Brain microvascular endothelial cell (primary cell): ENCODE measurements at regions not wholly inside any gene's neighbourhood (a gene's known extent, or its start where the extent isn't known, plus 50 kb on each side); places are given as distances from the start of the nearest gene placed in this dataset.
"Not testable (repeated sequence)": the region's sequence is repeated elsewhere in the genome, so short reads cannot be mapped to it uniquely, and the experiment has no call there.

Experiments
- DNase-seq: peaks from one replicate; pipeline ENCODE4 v3.0.0-alpha.2; 2020
- H3K27ac ChIP-seq: fragments of 250-450 bp; sonication (Bioruptor Pico); 2 replicates; pipeline ENCODE4 v1.5.1; 2020; ENCODE audit warnings: mild to moderate bottlenecking, moderate library complexity
- H3K27me3 ChIP-seq: fragments of 250-450 bp; sonication (Bioruptor Pico); replicated peaks from 2 replicates; pipeline ENCODE4 v1.5.1; 2020; ENCODE audit warnings: mild to moderate bottlenecking
- H3K36me3 ChIP-seq: fragments of 250-450 bp; sonication (Bioruptor Pico); replicated peaks from 2 replicates; pipeline ENCODE4 v1.5.1; 2020; ENCODE audit warnings: mild to moderate bottlenecking
- H3K4me3 ChIP-seq: 2 replicates; pipeline ENCODE4 v1.5.1; 2011; ENCODE audit warnings: low read depth, mild to moderate bottlenecking, control low read depth, low read length, moderate library complexity
- in situ Hi-C: cut with HindIII; loops from 2 replicates; pipeline ENCODE4 v1.10.0; 2017; ENCODE audit warnings: low sequenced_read_pairs, low pct_ligation_motif_present
- TF ChIP-seq, protein P1 (sequence below): IDR thresholded peaks from 2 replicates; pipeline ENCODE4 v1.5.1; 2011; ENCODE audit warnings: low read depth, mild to moderate bottlenecking, moderate library complexity, low read length, control low read depth, inconsistent platforms; ENCODE audit errors: missing control alignments

DNA sequence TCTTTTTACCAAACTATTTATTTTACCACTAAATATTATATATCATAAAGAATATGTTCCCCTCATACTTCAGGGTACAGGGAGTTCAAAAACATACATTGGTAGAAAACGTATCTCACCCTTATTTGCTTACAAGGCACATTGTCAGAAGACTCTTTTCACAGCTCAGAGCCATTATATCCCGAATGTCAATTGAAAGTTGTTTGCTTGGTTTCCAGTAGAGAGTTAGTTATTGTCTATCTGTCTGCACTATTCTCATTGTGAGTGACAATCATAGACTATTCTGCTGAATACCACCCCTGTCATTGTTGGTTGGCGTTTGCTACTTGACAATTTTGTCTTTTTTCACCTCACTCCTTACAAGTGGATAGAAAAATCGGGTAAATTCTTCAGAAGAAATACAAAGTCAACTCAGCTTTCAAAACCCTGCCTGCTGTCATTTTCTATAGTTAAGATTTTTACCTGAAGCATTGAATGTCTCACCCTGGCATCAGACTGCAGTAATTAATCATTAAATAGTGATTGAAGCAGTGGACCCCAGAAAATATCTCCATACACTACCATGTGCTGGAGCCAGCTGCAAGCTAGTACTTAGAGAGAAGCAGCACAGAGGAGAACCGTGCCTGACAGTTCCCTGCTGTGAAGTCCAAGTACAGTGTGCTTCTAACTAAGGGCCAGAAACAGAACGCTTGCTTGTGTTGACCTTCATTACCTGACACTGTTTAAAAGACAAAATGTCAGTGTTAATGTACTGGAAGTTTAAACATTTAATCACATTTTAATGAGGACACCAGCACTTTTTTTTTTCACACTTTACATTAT lies 510.6 kb downstream of the RERGL start:
- no peaks in the 10 kb centered on the region for H3K27me3 ChIP-seq
- no peaks in the 10 kb centered on the region for H3K36me3 ChIP-seq
- TF ChIP-seq, protein P1, sequence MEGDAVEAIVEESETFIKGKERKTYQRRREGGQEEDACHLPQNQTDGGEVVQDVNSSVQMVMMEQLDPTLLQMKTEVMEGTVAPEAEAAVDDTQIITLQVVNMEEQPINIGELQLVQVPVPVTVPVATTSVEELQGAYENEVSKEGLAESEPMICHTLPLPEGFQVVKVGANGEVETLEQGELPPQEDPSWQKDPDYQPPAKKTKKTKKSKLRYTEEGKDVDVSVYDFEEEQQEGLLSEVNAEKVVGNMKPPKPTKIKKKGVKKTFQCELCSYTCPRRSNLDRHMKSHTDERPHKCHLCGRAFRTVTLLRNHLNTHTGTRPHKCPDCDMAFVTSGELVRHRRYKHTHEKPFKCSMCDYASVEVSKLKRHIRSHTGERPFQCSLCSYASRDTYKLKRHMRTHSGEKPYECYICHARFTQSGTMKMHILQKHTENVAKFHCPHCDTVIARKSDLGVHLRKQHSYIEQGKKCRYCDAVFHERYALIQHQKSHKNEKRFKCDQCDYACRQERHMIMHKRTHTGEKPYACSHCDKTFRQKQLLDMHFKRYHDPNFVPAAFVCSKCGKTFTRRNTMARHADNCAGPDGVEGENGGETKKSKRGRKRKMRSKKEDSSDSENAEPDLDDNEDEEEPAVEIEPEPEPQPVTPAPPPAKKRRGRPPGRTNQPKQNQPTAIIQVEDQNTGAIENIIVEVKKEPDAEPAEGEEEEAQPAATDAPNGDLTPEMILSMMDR: no peak
- no peak for DNase-seq
- in situ Hi-C loops: no loop called here
- H3K4me3 ChIP-seq: no peak overlapping the region
- no peak overlapping the region for H3K27ac ChIP-seq

DNA sequence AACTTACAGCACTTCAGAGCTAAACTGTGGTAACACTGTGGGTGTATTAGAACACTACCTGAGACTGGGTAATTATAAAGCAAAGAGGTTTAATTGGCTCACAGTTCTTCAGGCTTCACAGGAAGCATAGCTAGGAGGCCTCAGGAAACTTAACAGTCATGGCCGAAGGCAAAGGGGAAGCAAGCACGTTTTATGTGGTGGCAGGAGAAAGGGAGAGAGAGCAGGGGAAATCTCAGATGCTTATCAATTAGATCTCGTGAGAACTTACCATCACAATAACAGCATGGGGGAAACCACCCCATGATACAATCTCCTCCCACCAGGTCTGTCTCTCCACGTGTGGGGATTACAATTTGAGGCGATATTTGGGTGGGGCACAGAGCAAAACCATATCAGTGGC lies 512.6 kb downstream of the RERGL start:
- no peaks in the 10 kb centered on the region for H3K36me3 ChIP-seq
- TF ChIP-seq, protein P1: no peak
- no peak for DNase-seq
- no peak overlapping the region for H3K27ac ChIP-seq
- H3K27me3 ChIP-seq: no peaks in the 10 kb centered on the region
- no peak overlapping the region for H3K4me3 ChIP-seq
- in situ Hi-C loops: no loop called here

DNA sequence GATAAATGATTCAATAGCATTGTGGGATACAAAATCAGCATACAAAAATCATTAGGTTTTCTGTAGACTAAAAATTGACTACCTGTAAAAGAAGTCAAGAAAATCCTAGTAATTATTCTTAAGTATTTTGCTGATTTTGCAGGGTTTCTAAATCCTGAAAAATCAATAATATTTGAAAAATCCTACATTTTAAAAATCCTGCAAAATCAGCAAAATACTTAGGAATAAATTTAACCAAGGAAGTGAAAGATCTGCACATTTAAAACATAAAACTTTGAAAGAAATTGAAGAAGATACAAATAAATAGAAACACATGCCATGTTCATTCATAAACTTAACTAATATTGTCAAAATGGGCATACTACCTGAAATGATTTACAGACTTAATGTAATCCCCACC lies 517.7 kb downstream of the RERGL start:
- H3K4me3 ChIP-seq: no peak overlapping the region
- TF ChIP-seq, protein P1: no peak
- in situ Hi-C loops: no loop called here
- no peaks in the 10 kb centered on the region for H3K36me3 ChIP-seq
- DNase-seq: no peak
- no peak overlapping the region for H3K27ac ChIP-seq
- H3K27me3 ChIP-seq: no peaks in the 10 kb centered on the region

DNA sequence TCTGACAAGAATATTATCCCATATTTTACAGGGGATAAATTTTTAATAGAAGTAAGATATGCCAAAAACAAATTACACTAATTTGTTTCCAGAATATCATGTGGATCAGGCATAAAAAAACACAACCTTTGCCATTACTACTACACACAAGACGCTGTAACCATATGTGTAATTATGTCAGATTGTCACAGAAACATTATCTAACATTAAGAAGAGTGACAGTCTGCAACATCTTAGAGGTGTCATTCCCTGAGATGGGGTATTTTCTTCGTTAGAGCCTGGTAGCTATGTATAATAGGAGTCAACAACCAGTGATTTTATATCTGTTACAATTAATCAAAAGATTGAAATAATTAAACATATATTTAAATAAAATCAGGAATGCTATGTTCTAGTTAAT lies 518.9 kb downstream of the RERGL start:
- no peak for DNase-seq
- H3K27ac ChIP-seq: no peak overlapping the region
- H3K4me3 ChIP-seq: no peak overlapping the region
- H3K36me3 ChIP-seq: no peaks in the 10 kb centered on the region
- in situ Hi-C loops: no loop called here
- TF ChIP-seq, protein P1: no peak
- no peaks in the 10 kb centered on the region for H3K27me3 ChIP-seq

DNA sequence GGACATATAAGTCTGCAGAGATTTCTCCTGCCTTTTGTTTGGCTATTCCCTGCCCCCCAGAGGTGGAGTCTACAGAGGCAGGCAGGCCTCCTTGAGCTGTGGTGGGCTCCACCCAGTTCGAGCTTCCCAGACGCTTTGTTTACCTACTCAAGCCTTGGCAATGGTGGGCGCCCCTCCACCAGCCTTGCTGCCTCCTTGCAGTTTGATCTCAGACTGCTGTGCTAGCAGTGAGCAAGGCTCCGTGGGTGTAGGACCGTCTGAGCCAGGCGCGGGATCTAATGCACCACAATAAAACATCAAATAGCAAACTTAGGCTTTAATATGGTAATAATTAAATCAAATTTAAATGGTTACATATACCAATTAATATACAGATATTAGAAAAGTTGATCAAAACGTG lies 525.4 kb downstream of the RERGL start:
- DNase-seq, H3K4me3 ChIP-seq, H3K27ac ChIP-seq, in situ Hi-C loops, H3K36me3 ChIP-seq, H3K27me3 ChIP-seq: not testable (repeated sequence)

DNA sequence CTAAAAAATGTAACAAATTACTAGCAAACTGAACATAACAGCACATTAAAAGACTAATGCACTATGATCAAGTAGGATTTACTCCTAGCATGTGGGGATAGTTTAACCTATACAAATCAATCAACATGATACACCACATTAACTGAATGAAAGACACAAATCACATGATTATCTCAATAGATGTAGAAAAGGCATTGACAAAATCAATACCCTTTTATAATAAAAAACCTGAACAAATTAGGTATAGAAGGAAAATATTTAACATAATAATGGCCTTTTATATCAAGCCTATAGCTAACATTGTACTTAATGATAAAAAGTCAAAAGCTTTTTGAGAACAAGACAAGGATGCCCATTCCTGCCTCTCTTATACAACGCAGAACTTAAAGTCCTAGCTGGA lies 540.0 kb downstream of the RERGL start:
- Histone ChIP-seq H3K4me3 (no peak overlapping the region), H3K27me3 (no peaks in the 10 kb centered on the region), H3K27ac (no peak overlapping the region), H3K36me3 (no peaks in the 10 kb centered on the region)
- in situ Hi-C loops: no loop called here
- TF ChIP-seq, protein P1: no peak
- DNase-seq: no peak
